AG04449 (cell line): ENCODE measurements at regions not wholly inside any gene's neighbourhood (a gene's known extent, or its start where the extent isn't known, plus 50 kb on each side); places are given as distances from the start of the nearest gene placed in this dataset.

Experiments used
- CTCF ChIA-PET: fragments of 350-600 bp; formaldehyde crosslinking; extraction: SDS; loops from one replicate; lab custom pipeline; 2021; ENCODE audit warnings: antibody characterized with exemption; lab: Yijun Ruan, JAX
- POLR2A ChIA-PET: fragments of 400-600, 350-600 bp; formaldehyde crosslinking; extraction: SDS; loops from one replicate; lab custom pipeline; 2020; ENCODE audit warnings: antibody characterized with exemption, inconsistent platforms; lab: Yijun Ruan, JAX
- DNase-seq: peaks from one replicate; pipeline ENCODE4 v3.0.0-alpha.2; 2010; ENCODE audit warnings: low read depth, low spot score
- H3K4me3 ChIP-seq: 2 replicates; pipeline ENCODE4 v1.5.1; 2011; ENCODE audit warnings: low read depth, mild to moderate bottlenecking, control low read depth, low read length
- CTCF ChIP-seq: IDR thresholded peaks from one replicate; pipeline ENCODE4 v1.5.1; 2011; ENCODE audit warnings: mild to moderate bottlenecking, moderate library complexity, low read length, control low read depth, inconsistent platforms; ENCODE audit not compliant: insufficient read depth; ENCODE audit errors: missing control alignments

- no peak for DNase-seq
- no peak overlapping the region for H3K4me3 ChIP-seq
- no peak for TF ChIP-seq CTCF
- ChIA-PET POLR2A (no interaction called here), CTCF (no interaction called here)
Observed at GRCh38 chr6:54491431-54491830, 183.2 kb downstream of the TINAG start.

- DNase-seq, result peak; percentile 51
- POLR2A ChIA-PET, result interaction anchor here (0.7 kb wide), 1 partner anchor 222 kb away, joined by 3 read pairs; no protein-coding TSS in a partner anchor
- no peak for TF ChIP-seq CTCF
- H3K4me3 ChIP-seq, result no peak overlapping the region
- CTCF ChIA-PET, result interaction anchor here (1.7 kb wide), 1 partner anchor 20 kb away, joined by 8 read pairs; no protein-coding TSS in a partner anchor
Observed at GRCh38 chr6:54493138-54493537, 184.9 kb downstream of the TINAG start.

GRCh38 chr6:54503144-54503543 lies 194.9 kb downstream of the TINAG start:
- POLR2A ChIA-PET, result no interaction called here
- H3K4me3 ChIP-seq, result no peak overlapping the region
- CTCF ChIA-PET, result no interaction called here
- no peak for TF ChIP-seq CTCF
- DNase-seq, result no peak

GRCh38 chr6:54515013-54515412 lies 206.8 kb downstream of the TINAG start:
- DNase-seq, result no peak
- no peak overlapping the region for H3K4me3 ChIP-seq
- ChIA-PET CTCF (no interaction called here), POLR2A (no interaction called here)
- no peak for TF ChIP-seq CTCF

GRCh38 chr6:54515713-54516112 lies 207.5 kb downstream of the TINAG start:
- no peak for TF ChIP-seq CTCF
- H3K4me3 ChIP-seq, result no peak overlapping the region
- POLR2A ChIA-PET, result no interaction called here
- CTCF ChIA-PET, result no interaction called here
- no peak for DNase-seq

GRCh38 chr6:54516321-54516720 lies 208.1 kb downstream of the TINAG start:
- DNase-seq, result no peak
- H3K4me3 ChIP-seq, result no peak overlapping the region
- ChIA-PET POLR2A (no interaction called here), CTCF (no interaction called here)
- TF ChIP-seq CTCF, result no peak
